ENCODE measurements at regions not wholly inside any gene's neighbourhood (a gene's known extent, or its start where the extent isn't known, plus 50 kb on each side); places are given as distances from the start of the nearest gene placed in this dataset.

GRCh38 chr3:103308921-103309320 lies 874.1 kb downstream of the ZPLD1 start:
- 50% methylated on average over 1 of the region's 1 CpG; no CpG with 5 or more reads in 1 of the 2 experiments for WGBS, 2 experiments (ENCODE audit: insufficient coverage in 2 of 2)
- H3K9me3 ChIP-seq (ENCODE audit: control insufficient read depth, low read length) = no peaks in the 10 kb centered on the region
- no peak overlapping the region for H3K4me3 ChIP-seq (ENCODE audit: extremely low read depth, insufficient read depth, low read length, poor library complexity, severe bottlenecking)

GRCh38 chr3:103319912-103320311 lies 885.1 kb downstream of the ZPLD1 start:
- H3K4me3 ChIP-seq (ENCODE audit: extremely low read depth, insufficient read depth, low read length, poor library complexity, severe bottlenecking) = no peak overlapping the region

More at GRCh38 chr3:103308921-103309320, 874.1 kb downstream of the ZPLD1 start:
- no peak overlapping the region for H3K27ac ChIP-seq (ENCODE audit: low read depth, low read length, severe bottlenecking)
- no peaks in the 10 kb centered on the region for H3K4me1 ChIP-seq (ENCODE audit: control insufficient read depth, insufficient read depth, low read length, poor library complexity, severe bottlenecking)
- H3K36me3 ChIP-seq (ENCODE audit: control insufficient read depth, insufficient read depth, low read length) = no peaks in the 10 kb centered on the region

GRCh38 chr3:103337179-103337845 lies 902.5 kb downstream of the ZPLD1 start:
- Histone ChIP-seq H3K36me3 (ENCODE audit: control insufficient read depth, insufficient read depth, low read length) (no peaks in the 10 kb centered on the region), H3K27ac (ENCODE audit: low read depth, low read length, severe bottlenecking) (no peak overlapping the region), H3K4me3 (ENCODE audit: extremely low read depth, insufficient read depth, low read length, poor library complexity, severe bottlenecking) (no peak overlapping the region), H3K4me1 (ENCODE audit: control insufficient read depth, insufficient read depth, low read length, poor library complexity, severe bottlenecking) (no peaks in the 10 kb centered on the region), H3K9me3 (ENCODE audit: control insufficient read depth, low read length) (no peaks in the 10 kb centered on the region)
- WGBS, 2 experiments (ENCODE audit: insufficient coverage in 2 of 2) = 100% methylated on average over 2 of the region's 2 CpGs; no CpG with 5 or more reads in 1 of the 2 experiments

More at GRCh38 chr3:103319912-103320311, 885.1 kb downstream of the ZPLD1 start:
- H3K27ac ChIP-seq (ENCODE audit: low read depth, low read length, severe bottlenecking) = no peak overlapping the region
- no peaks in the 10 kb centered on the region for H3K36me3 ChIP-seq (ENCODE audit: control insufficient read depth, insufficient read depth, low read length)
- no peaks in the 10 kb centered on the region for H3K4me1 ChIP-seq (ENCODE audit: control insufficient read depth, insufficient read depth, low read length, poor library complexity, severe bottlenecking)
- H3K9me3 ChIP-seq (ENCODE audit: control insufficient read depth, low read length) = no peaks in the 10 kb centered on the region
- 60% methylated on average over 1 of the region's 2 CpGs; no CpG with 5 or more reads in 1 of the 2 experiments for WGBS, 2 experiments (ENCODE audit: insufficient coverage in 2 of 2)

GRCh38 chr3:103341078-103341606 lies 906.3 kb downstream of the ZPLD1 start:
- Histone ChIP-seq H3K36me3 (ENCODE audit: control insufficient read depth, insufficient read depth, low read length) (no peaks in the 10 kb centered on the region), H3K4me3 (ENCODE audit: extremely low read depth, insufficient read depth, low read length, poor library complexity, severe bottlenecking) (no peak overlapping the region), H3K4me1 (ENCODE audit: control insufficient read depth, insufficient read depth, low read length, poor library complexity, severe bottlenecking) (no peaks in the 10 kb centered on the region), H3K9me3 (ENCODE audit: control insufficient read depth, low read length) (no peaks in the 10 kb centered on the region), H3K27ac (ENCODE audit: low read depth, low read length, severe bottlenecking) (no peak overlapping the region)
- WGBS, 2 experiments (ENCODE audit: insufficient coverage in 2 of 2) = 98 to 100% methylated on average over 4 of the region's 4 CpGs

- Histone ChIP-seq H3K27ac (ENCODE audit: low read depth, low read length, severe bottlenecking) (no peak overlapping the region), H3K4me3 (ENCODE audit: extremely low read depth, insufficient read depth, low read length, poor library complexity, severe bottlenecking) (no peak overlapping the region), H3K4me1 (ENCODE audit: control insufficient read depth, insufficient read depth, low read length, poor library complexity, severe bottlenecking) (no peaks in the 10 kb centered on the region), H3K9me3 (ENCODE audit: control insufficient read depth, low read length) (no peaks in the 10 kb centered on the region), H3K36me3 (ENCODE audit: control insufficient read depth, insufficient read depth, low read length) (no peaks in the 10 kb centered on the region)
- 96 to 100% methylated on average over 1 to 2 of the region's 4 CpGs for WGBS, 2 experiments (ENCODE audit: insufficient coverage in 2 of 2)
These were observed 907.5 kb downstream of the ZPLD1 start for GRCh38 chr3:103342205-103342731.

- Histone ChIP-seq H3K27ac (ENCODE audit: low read depth, low read length, severe bottlenecking) (no peak overlapping the region), H3K4me1 (ENCODE audit: control insufficient read depth, insufficient read depth, low read length, poor library complexity, severe bottlenecking) (no peaks in the 10 kb centered on the region), H3K4me3 (ENCODE audit: extremely low read depth, insufficient read depth, low read length, poor library complexity, severe bottlenecking) (no peak overlapping the region), H3K36me3 (ENCODE audit: control insufficient read depth, insufficient read depth, low read length) (no peaks in the 10 kb centered on the region), H3K9me3 (ENCODE audit: control insufficient read depth, low read length) (no peaks in the 10 kb centered on the region)
- no CpG with 5 or more reads among the region's 4 CpGs for WGBS, 2 experiments (ENCODE audit: insufficient coverage in 2 of 2)
These were observed 914.9 kb downstream of the ZPLD1 start for GRCh38 chr3:103349760-103350159.

- H3K4me3 ChIP-seq (ENCODE audit: extremely low read depth, insufficient read depth, low read length, poor library complexity, severe bottlenecking) = no peak overlapping the region
- no peak overlapping the region for H3K27ac ChIP-seq (ENCODE audit: low read depth, low read length, severe bottlenecking)
- no peaks in the 10 kb centered on the region for H3K36me3 ChIP-seq (ENCODE audit: control insufficient read depth, insufficient read depth, low read length)
- WGBS, 2 experiments (ENCODE audit: insufficient coverage in 2 of 2) = no CpG with 5 or more reads among the region's 1 CpG
- H3K4me1 ChIP-seq (ENCODE audit: control insufficient read depth, insufficient read depth, low read length, poor library complexity, severe bottlenecking) = no peaks in the 10 kb centered on the region
- H3K9me3 ChIP-seq (ENCODE audit: control insufficient read depth, low read length) = no peaks in the 10 kb centered on the region
These were observed 930.7 kb downstream of the ZPLD1 start for GRCh38 chr3:103365467-103365866.

GRCh38 chr3:103367481-103367880 lies 932.7 kb downstream of the ZPLD1 start:
- H3K36me3 ChIP-seq (ENCODE audit: control insufficient read depth, insufficient read depth, low read length) = no peaks in the 10 kb centered on the region
- no peaks in the 10 kb centered on the region for H3K4me1 ChIP-seq (ENCODE audit: control insufficient read depth, insufficient read depth, low read length, poor library complexity, severe bottlenecking)
- H3K27ac ChIP-seq (ENCODE audit: low read depth, low read length, severe bottlenecking) = no peak overlapping the region
- no peaks in the 10 kb centered on the region for H3K9me3 ChIP-seq (ENCODE audit: control insufficient read depth, low read length)
- 92 to 93% methylated on average over 2 of the region's 3 CpGs for WGBS, 2 experiments (ENCODE audit: insufficient coverage in 2 of 2)
- no peak overlapping the region for H3K4me3 ChIP-seq (ENCODE audit: extremely low read depth, insufficient read depth, low read length, poor library complexity, severe bottlenecking)

- H3K9me3 ChIP-seq (ENCODE audit: control insufficient read depth, low read length) = no peaks in the 10 kb centered on the region
- H3K36me3 ChIP-seq (ENCODE audit: control insufficient read depth, insufficient read depth, low read length) = no peaks in the 10 kb centered on the region
- whole genome bisulfite sequencing, 2 experiments (ENCODE audit: insufficient coverage in 2 of 2) = no CpG with 5 or more reads among the region's 1 CpG
- no peak overlapping the region for H3K27ac ChIP-seq (ENCODE audit: low read depth, low read length, severe bottlenecking)
- H3K4me1 ChIP-seq (ENCODE audit: control insufficient read depth, insufficient read depth, low read length, poor library complexity, severe bottlenecking) = no peaks in the 10 kb centered on the region
- no peak overlapping the region for H3K4me3 ChIP-seq (ENCODE audit: extremely low read depth, insufficient read depth, low read length, poor library complexity, severe bottlenecking)
These were observed 936.6 kb downstream of the ZPLD1 start for GRCh38 chr3:103371411-103371810.

- Histone ChIP-seq H3K4me1 (ENCODE audit: control insufficient read depth, insufficient read depth, low read length, poor library complexity, severe bottlenecking) (no peaks in the 10 kb centered on the region), H3K9me3 (ENCODE audit: control insufficient read depth, low read length) (no peaks in the 10 kb centered on the region), H3K27ac (ENCODE audit: low read depth, low read length, severe bottlenecking) (no peak overlapping the region), H3K36me3 (ENCODE audit: control insufficient read depth, insufficient read depth, low read length) (no peaks in the 10 kb centered on the region), H3K4me3 (ENCODE audit: extremely low read depth, insufficient read depth, low read length, poor library complexity, severe bottlenecking) (no peak overlapping the region)
- WGBS, 2 experiments (ENCODE audit: insufficient coverage in 2 of 2) = 80% methylated on average over 1 of the region's 3 CpGs; no CpG with 5 or more reads in 1 of the 2 experiments
These were observed 937.2 kb downstream of the ZPLD1 start for GRCh38 chr3:103372031-103372430.

- H3K4me1 ChIP-seq (ENCODE audit: control insufficient read depth, insufficient read depth, low read length, poor library complexity, severe bottlenecking) = no peaks in the 10 kb centered on the region
These were observed 945.6 kb downstream of the ZPLD1 start for GRCh38 chr3:103380391-103380790.

More at GRCh38 chr3:103380391-103380790, 945.6 kb downstream of the ZPLD1 start:
- Histone ChIP-seq H3K9me3 (ENCODE audit: control insufficient read depth, low read length) (no peaks in the 10 kb centered on the region), H3K27ac (ENCODE audit: low read depth, low read length, severe bottlenecking) (no peak overlapping the region), H3K4me3 (ENCODE audit: extremely low read depth, insufficient read depth, low read length, poor library complexity, severe bottlenecking) (no peak overlapping the region), H3K36me3 (ENCODE audit: control insufficient read depth, insufficient read depth, low read length) (no peaks in the 10 kb centered on the region)
